BE2C (cell line): ENCODE measurements at regions not wholly inside any gene's neighbourhood (a gene's known extent, or its start where the extent isn't known, plus 50 kb on each side); places are given as distances from the start of the nearest gene placed in this dataset.

Experiments
- DNase-seq: peaks from one replicate; pipeline ENCODE4 v3.0.0-alpha.2; 2020
- H3K27me3 ChIP-seq: fragments of 250-450 bp; sonication (Bioruptor Pico); 2 replicates; pipeline ENCODE4 v1.5.1; 2020; ENCODE audit warnings: mild to moderate bottlenecking
- H3K36me3 ChIP-seq: fragments of 250-450 bp; sonication (Bioruptor Pico); 2 replicates; pipeline ENCODE4 v1.5.1; 2020; ENCODE audit warnings: mild to moderate bottlenecking
- H3K4me1 ChIP-seq: fragments of 250-450 bp; sonication (Bioruptor Pico); 2 replicates; pipeline ENCODE4 v1.5.1; 2020
- H3K4me3 ChIP-seq: 2 replicates; pipeline ENCODE4 v1.5.1; 2011; ENCODE audit warnings: low read depth, low read length
- H3K9me3 ChIP-seq: fragments of 250-450 bp; sonication (Bioruptor Pico); 2 replicates; pipeline ENCODE4 v1.5.1; 2020
- CTCF ChIP-seq: IDR thresholded peaks from 2 replicates; pipeline ENCODE4 v1.5.1; 2012; ENCODE audit warnings: mild to moderate bottlenecking, low read depth, low read length

- Histone ChIP-seq H3K4me3 (no peak overlapping the region), H3K27me3 (no peaks in the 10 kb centered on the region), H3K4me1 (peaks cover 4% of the 10 kb centered on the region; the same call in 1 of the 2 replicates), H3K9me3 (no peaks in the 10 kb centered on the region), H3K36me3 (no peaks in the 10 kb centered on the region)
- no peak for DNase-seq
- TF ChIP-seq CTCF: no peak
Measured at GRCh38 chr2:64325852-64326577, 127.9 kb upstream of the LGALSL start.

DNA sequence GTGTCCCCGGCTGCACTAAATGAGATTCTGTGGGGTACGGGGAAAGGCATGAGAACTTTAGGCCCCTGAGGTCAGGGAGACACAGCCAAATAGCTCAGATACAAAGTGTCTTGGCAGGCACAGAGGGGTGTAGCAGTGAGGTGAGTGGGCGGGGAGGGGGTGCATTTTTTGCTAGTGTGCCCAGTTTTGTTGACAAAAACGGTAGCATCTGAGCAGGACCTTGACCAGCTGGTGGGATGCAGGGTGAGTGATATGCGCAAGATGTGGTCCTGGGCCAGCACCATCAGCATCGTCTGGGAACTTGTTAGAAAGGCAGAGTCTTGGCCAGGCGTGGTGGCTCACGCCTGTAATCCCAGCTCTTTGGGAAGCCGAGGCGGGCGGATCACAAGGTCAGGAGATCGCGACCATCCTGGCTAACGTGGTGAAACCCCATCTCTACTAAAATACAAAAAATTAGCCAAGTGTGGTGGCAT is 127.3 kb upstream of the LGALSL start:
- DNase-seq: no peak
- peaks cover 4% of the 10 kb centered on the region; the same call in 1 of the 2 replicates for H3K4me1 ChIP-seq
- no peaks in the 10 kb centered on the region for H3K9me3 ChIP-seq
- H3K4me3 ChIP-seq: no peak overlapping the region
- H3K27me3 ChIP-seq: no peaks in the 10 kb centered on the region
- no peak for TF ChIP-seq CTCF
- no peaks in the 10 kb centered on the region for H3K36me3 ChIP-seq

GRCh38 chr2:64327129-64327509 is 126.8 kb upstream of the LGALSL start:
- H3K4me3 ChIP-seq: no peak overlapping the region
- no peaks in the 10 kb centered on the region for H3K27me3 ChIP-seq
- no peaks in the 10 kb centered on the region for H3K36me3 ChIP-seq
- H3K9me3 ChIP-seq: no peaks in the 10 kb centered on the region
- no peak for TF ChIP-seq CTCF
- no peak for DNase-seq
- peaks cover 4% of the 10 kb centered on the region; the same call in 1 of the 2 replicates for H3K4me1 ChIP-seq

- peak; percentile 51 for DNase-seq
- Histone ChIP-seq H3K27me3 (no peaks in the 10 kb centered on the region), H3K4me3 (peak overlapping the region; percentile 19), H3K9me3 (no peaks in the 10 kb centered on the region), H3K4me1 (peaks cover 4% of the 10 kb centered on the region; the same call in 1 of the 2 replicates), H3K36me3 (no peaks in the 10 kb centered on the region)
- peak; percentile 45 for TF ChIP-seq CTCF
Measured at GRCh38 chr2:64327510-64328414, 126.2 kb upstream of the LGALSL start.

- Histone ChIP-seq H3K4me1 (peaks cover 4% of the 10 kb centered on the region; the same call in 1 of the 2 replicates), H3K36me3 (no peaks in the 10 kb centered on the region), H3K9me3 (no peaks in the 10 kb centered on the region), H3K27me3 (no peaks in the 10 kb centered on the region), H3K4me3 (peak overlapping the region; percentile 19)
- DNase-seq: peak; percentile 52
- no peak for TF ChIP-seq CTCF
Measured at GRCh38 chr2:64328415-64328722, 125.6 kb upstream of the LGALSL start.
